ENCODE measurements at regions not wholly inside any gene's neighbourhood (a gene's known extent, or its start where the extent isn't known, plus 50 kb on each side); places are given as distances from the start of the nearest gene placed in this dataset.

DNA sequence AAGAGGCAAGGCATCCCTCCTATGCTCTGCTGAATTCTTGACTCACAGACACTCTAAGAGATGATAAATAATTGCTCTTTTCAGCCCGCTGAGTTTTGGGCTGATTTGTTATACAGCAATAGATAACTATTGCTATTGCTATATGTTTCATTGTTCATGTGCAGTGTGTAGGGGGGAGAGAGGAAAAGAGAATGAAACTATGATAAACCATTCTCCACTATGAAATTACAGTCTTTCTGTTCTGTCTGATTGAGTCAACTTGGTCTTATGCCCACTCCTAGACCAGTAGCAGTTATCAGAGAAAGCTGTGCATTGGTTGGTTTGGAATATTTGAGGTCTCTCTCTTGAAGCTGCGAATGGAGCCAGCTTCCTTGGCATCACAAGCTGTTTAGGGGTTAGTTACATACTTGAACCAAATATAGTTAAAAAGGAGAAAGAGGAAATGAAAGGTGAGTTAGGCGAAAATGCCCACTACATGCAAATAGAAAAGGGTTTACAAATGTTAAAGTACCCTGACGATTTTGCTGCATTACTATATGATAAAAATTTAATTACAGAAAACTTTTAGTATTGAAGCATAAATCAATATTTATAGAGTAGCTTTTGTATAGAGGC, 136.3 kb upstream of the ACTBL2 start:
- Histone ChIP-seq H3K9me3 (ENCODE audit: insufficient read depth, low read length) (no peaks in the 10 kb centered on the region), H3K27me3 (ENCODE audit: insufficient read depth, insufficient read length) (no peaks in the 10 kb centered on the region), H3K9ac (ENCODE audit: insufficient read length, low read depth) (no peak overlapping the region), H3K4me3 (ENCODE audit: insufficient read length, low read depth) (no peak overlapping the region), H3K4me1 (ENCODE audit: insufficient read depth, insufficient read length) (no peaks in the 10 kb centered on the region), H3K36me3 (ENCODE audit: insufficient read depth, insufficient read length, low read length) (no peaks in the 10 kb centered on the region)
- no peak for TF ChIP-seq YY1 (IDR thresholded peaks at IDR 0.05; ENCODE audit: insufficient read depth, insufficient read length)
- TF ChIP-seq ZNF274 (IDR thresholded peaks at IDR 0.05; ENCODE audit: low read depth, low read length) = no peak
- TF ChIP-seq SUZ12 (IDR thresholded peaks at IDR 0.05; ENCODE audit: extremely low read depth, insufficient read depth, insufficient read length) = no peak
- no peak for DNase-seq (ENCODE audit: low read depth, low spot score)

DNA sequence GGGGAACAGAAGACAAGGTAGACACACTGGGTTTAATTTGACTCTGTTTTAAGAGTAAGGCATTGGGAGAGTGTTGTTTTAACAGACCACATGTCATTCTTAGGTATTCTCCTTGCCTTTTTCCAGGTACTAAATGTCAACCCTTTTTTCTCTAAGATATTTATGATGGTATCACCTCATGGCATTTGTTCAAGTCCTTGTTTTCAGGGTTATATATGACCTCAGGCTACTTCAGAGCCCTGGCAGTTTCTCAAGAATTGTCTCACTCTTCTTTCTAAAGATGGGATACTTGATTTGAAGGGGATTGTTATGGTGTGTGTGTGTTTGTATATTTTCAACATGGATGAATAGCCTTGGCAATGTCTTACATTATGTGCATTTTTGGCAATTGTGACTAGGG, 131.1 kb upstream of the ACTBL2 start:
- no peaks in the 10 kb centered on the region for H3K36me3 ChIP-seq (ENCODE audit: insufficient read depth, insufficient read length, low read length)
- no peak overlapping the region for H3K9ac ChIP-seq (ENCODE audit: insufficient read length, low read depth)
- no peaks in the 10 kb centered on the region for H3K27me3 ChIP-seq (ENCODE audit: insufficient read depth, insufficient read length)
- no peaks in the 10 kb centered on the region for H3K4me1 ChIP-seq (ENCODE audit: insufficient read depth, insufficient read length)
- no peak overlapping the region for H3K4me3 ChIP-seq (ENCODE audit: insufficient read length, low read depth)
- DNase-seq (ENCODE audit: low read depth, low spot score) = no peak
- TF ChIP-seq ZNF274 (IDR thresholded peaks at IDR 0.05; ENCODE audit: low read depth, low read length) (no peak), SUZ12 (IDR thresholded peaks at IDR 0.05; ENCODE audit: extremely low read depth, insufficient read depth, insufficient read length) (no peak), YY1 (IDR thresholded peaks at IDR 0.05; ENCODE audit: insufficient read depth, insufficient read length) (no peak)
- no peaks in the 10 kb centered on the region for H3K9me3 ChIP-seq (ENCODE audit: insufficient read depth, low read length)

DNA sequence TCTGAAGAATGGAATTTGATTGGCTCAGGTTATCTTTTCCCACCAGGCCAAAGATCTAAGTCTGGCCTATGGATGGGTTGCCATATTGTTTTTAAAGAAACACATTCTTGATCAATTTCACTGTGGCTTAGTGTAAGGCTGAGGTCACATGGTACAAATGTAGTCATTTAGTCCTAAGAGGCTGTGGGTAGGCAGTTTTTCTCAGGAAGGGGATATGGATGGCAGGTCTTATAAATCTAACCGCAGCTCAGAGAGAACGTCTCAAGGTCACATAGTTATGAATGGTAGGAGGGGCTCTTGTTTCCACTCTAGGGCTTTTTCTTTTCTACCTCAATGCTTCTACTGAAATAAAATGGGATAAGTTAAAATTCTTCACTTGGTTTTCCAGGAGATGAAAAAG, 128.6 kb upstream of the ACTBL2 start:
- no peaks in the 10 kb centered on the region for H3K4me1 ChIP-seq (ENCODE audit: insufficient read depth, insufficient read length)
- H3K9me3 ChIP-seq (ENCODE audit: insufficient read depth, low read length) = no peaks in the 10 kb centered on the region
- no peak overlapping the region for H3K9ac ChIP-seq (ENCODE audit: insufficient read length, low read depth)
- no peak for TF ChIP-seq SUZ12 (IDR thresholded peaks at IDR 0.05; ENCODE audit: extremely low read depth, insufficient read depth, insufficient read length)
- no peaks in the 10 kb centered on the region for H3K27me3 ChIP-seq (ENCODE audit: insufficient read depth, insufficient read length)
- no peak overlapping the region for H3K4me3 ChIP-seq (ENCODE audit: insufficient read length, low read depth)
- DNase-seq (ENCODE audit: low read depth, low spot score) = no peak
- H3K36me3 ChIP-seq (ENCODE audit: insufficient read depth, insufficient read length, low read length) = no peaks in the 10 kb centered on the region

DNA sequence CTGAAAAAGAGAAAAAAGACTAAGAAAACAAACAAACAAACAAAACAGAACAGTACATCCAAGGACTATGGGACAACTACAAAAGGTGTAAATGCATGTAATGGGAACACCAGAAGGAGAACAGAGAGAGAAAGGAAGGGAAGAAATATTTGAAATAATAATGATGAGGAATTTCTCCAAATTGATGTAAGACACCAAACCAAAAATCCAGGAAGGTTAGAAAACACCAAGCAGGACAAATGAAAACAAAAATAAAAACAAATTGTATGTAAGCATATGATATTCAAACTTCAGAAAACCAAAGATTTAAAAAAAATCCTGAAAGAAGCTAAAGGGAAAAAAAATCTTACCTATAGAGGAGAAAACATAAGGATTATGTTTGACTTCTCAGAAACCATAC, 125.9 kb upstream of the ACTBL2 start:
- Histone ChIP-seq H3K9me3 (ENCODE audit: insufficient read depth, low read length) (no peaks in the 10 kb centered on the region), H3K36me3 (ENCODE audit: insufficient read depth, insufficient read length, low read length) (no peaks in the 10 kb centered on the region), H3K27me3 (ENCODE audit: insufficient read depth, insufficient read length) (no peaks in the 10 kb centered on the region), H3K4me1 (ENCODE audit: insufficient read depth, insufficient read length) (no peaks in the 10 kb centered on the region), H3K4me3 (ENCODE audit: insufficient read length, low read depth) (no peak overlapping the region), H3K9ac (ENCODE audit: insufficient read length, low read depth) (no peak overlapping the region)
- no peak for DNase-seq (ENCODE audit: low read depth, low spot score)
- TF ChIP-seq ZNF274 (IDR thresholded peaks at IDR 0.05; ENCODE audit: low read depth, low read length) (no peak), YY1 (IDR thresholded peaks at IDR 0.05; ENCODE audit: insufficient read depth, insufficient read length) (no peak), SUZ12 (IDR thresholded peaks at IDR 0.05; ENCODE audit: extremely low read depth, insufficient read depth, insufficient read length) (no peak)

DNA sequence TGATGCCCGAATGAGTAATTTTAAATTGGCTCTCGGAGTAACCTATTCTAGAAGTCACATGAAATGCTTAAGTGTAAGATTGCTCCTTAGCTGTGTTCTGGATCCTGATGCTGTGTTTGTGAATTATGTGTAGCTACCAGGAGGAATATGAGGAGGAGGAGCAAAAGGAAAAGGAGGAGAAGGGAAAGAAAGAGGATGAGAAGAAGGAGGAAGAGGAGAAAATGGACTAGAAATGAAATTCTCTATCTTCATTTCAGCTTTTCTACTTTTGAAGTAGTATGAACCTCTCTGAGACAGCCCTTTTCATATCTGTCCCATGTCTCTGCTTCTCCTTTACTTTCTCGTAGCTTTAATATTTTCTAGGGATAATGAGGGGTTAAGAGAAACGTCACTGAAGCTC, 119.4 kb upstream of the ACTBL2 start:
- Histone ChIP-seq H3K9ac (ENCODE audit: insufficient read length, low read depth) (no peak overlapping the region), H3K4me1 (ENCODE audit: insufficient read depth, insufficient read length) (no peaks in the 10 kb centered on the region), H3K36me3 (ENCODE audit: insufficient read depth, insufficient read length, low read length) (no peaks in the 10 kb centered on the region), H3K9me3 (ENCODE audit: insufficient read depth, low read length) (no peaks in the 10 kb centered on the region), H3K27me3 (ENCODE audit: insufficient read depth, insufficient read length) (no peaks in the 10 kb centered on the region), H3K4me3 (ENCODE audit: insufficient read length, low read depth) (no peak overlapping the region)
- DNase-seq (ENCODE audit: low read depth, low spot score) = no peak
- TF ChIP-seq SUZ12 (IDR thresholded peaks at IDR 0.05; ENCODE audit: extremely low read depth, insufficient read depth, insufficient read length) (no peak), YY1 (IDR thresholded peaks at IDR 0.05; ENCODE audit: insufficient read depth, insufficient read length) (no peak), ZNF274 (IDR thresholded peaks at IDR 0.05; ENCODE audit: low read depth, low read length) (no peak)

DNA sequence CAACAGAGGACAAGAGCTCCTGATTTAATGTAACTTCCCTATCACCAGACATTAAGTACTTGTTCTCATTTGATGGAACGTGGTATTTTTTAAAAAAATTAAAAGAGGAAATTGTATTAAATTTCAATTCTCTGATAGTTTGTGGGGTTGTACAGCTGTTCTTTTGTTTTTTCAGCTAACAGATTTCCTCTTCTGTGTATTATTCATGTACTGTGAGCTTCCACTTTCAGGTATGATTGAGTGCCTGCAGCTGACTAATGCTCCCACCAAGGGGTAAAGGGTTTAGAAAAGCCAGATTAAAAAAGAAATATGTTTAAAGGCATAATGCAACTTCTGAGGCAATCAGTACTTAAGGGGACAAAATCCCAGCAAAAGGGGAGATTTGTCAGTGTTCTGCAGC, 117.7 kb upstream of the ACTBL2 start:
- H3K9me3 ChIP-seq (ENCODE audit: insufficient read depth, low read length) = no peaks in the 10 kb centered on the region
- no peak for TF ChIP-seq YY1 (IDR thresholded peaks at IDR 0.05; ENCODE audit: insufficient read depth, insufficient read length)
- no peak for TF ChIP-seq ZNF274 (IDR thresholded peaks at IDR 0.05; ENCODE audit: low read depth, low read length)
- TF ChIP-seq SUZ12 (IDR thresholded peaks at IDR 0.05; ENCODE audit: extremely low read depth, insufficient read depth, insufficient read length) = no peak
- no peak for DNase-seq (ENCODE audit: low read depth, low spot score)
- H3K4me1 ChIP-seq (ENCODE audit: insufficient read depth, insufficient read length) = no peaks in the 10 kb centered on the region
- no peaks in the 10 kb centered on the region for H3K36me3 ChIP-seq (ENCODE audit: insufficient read depth, insufficient read length, low read length)
- H3K4me3 ChIP-seq (ENCODE audit: insufficient read length, low read depth) = no peak overlapping the region
- no peak overlapping the region for H3K9ac ChIP-seq (ENCODE audit: insufficient read length, low read depth)
- H3K27me3 ChIP-seq (ENCODE audit: insufficient read depth, insufficient read length) = no peaks in the 10 kb centered on the region

DNA sequence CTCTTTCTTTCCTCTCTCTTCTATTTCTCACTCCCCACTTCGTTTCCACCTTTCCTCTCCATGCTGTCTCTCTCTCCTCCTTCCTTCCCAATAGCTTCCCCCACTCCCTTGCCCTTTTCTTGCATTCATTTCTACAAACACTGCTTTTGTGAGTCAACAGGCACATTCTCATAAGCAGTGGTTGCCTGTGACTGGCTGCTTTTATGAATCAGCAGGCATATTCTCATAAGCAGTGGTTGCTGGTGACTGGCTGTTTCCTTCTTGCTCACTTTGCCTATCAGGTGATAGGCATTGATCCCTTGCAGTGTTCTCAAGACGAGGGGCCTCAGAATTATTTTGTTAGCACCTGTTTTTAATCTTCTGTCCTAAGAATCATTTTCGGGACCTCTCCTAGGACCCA, 116.1 kb upstream of the ACTBL2 start:
- no peak for TF ChIP-seq SUZ12 (IDR thresholded peaks at IDR 0.05; ENCODE audit: extremely low read depth, insufficient read depth, insufficient read length)
- no peak for TF ChIP-seq ZNF274 (IDR thresholded peaks at IDR 0.05; ENCODE audit: low read depth, low read length)
- TF ChIP-seq YY1 (IDR thresholded peaks at IDR 0.05; ENCODE audit: insufficient read depth, insufficient read length) = no peak
- no peak overlapping the region for H3K9ac ChIP-seq (ENCODE audit: insufficient read length, low read depth)
- H3K36me3 ChIP-seq (ENCODE audit: insufficient read depth, insufficient read length, low read length) = no peaks in the 10 kb centered on the region
- H3K4me1 ChIP-seq (ENCODE audit: insufficient read depth, insufficient read length) = no peaks in the 10 kb centered on the region
- DNase-seq (ENCODE audit: low read depth, low spot score) = no peak
- no peak overlapping the region for H3K4me3 ChIP-seq (ENCODE audit: insufficient read length, low read depth)
- no peaks in the 10 kb centered on the region for H3K27me3 ChIP-seq (ENCODE audit: insufficient read depth, insufficient read length)
- H3K9me3 ChIP-seq (ENCODE audit: insufficient read depth, low read length) = no peaks in the 10 kb centered on the region
